WTC11 (cell line): ENCODE measurements at regions not wholly inside any gene's neighbourhood (a gene's known extent, or its start where the extent isn't known, plus 50 kb on each side); places are given as distances from the start of the nearest gene placed in this dataset.

Source experiments
- ATAC-seq: fragments of 200-7000 bp; cut with Tn5 transposase; 2 replicates; pipeline ENCODE4 v1.10.0; 2021; ENCODE audit warnings: mild to moderate bottlenecking, moderate library complexity
- CTCF ChIA-PET: fragments of 300-600 bp; sonication (Branson Sonifier 250); formaldehyde crosslinking; loops from one replicate; lab custom pipeline; 2021; ENCODE audit warnings: antibody characterized with exemption; lab: Charles Lee
- POLR2A ChIA-PET: fragments of 350-600 bp; sonication (Branson Sonifier 250); formaldehyde crosslinking; loops from one replicate; lab custom pipeline; 2021; ENCODE audit warnings: antibody characterized with exemption; lab: Charles Lee
- DNase-seq: peaks from one replicate; pipeline ENCODE4 v3.0.0; 2021; ENCODE audit warnings: low spot score
- H3K27ac Mint-ChIP-seq: 2 replicates; pipeline ENCODE4 v1.8.0; 2021; ENCODE audit warnings: mixed read lengths
- H3K27me3 Mint-ChIP-seq: 2 replicates; pipeline ENCODE4 v1.8.0; 2021; ENCODE audit warnings: low read depth, mild to moderate bottlenecking, moderate library complexity, mixed read lengths
- H3K36me3 Mint-ChIP-seq: 2 replicates; pipeline ENCODE4 v1.8.0; 2021; ENCODE audit warnings: mixed read lengths
- H3K4me1 Mint-ChIP-seq: 2 replicates; pipeline ENCODE4 v1.8.0; 2022; ENCODE audit warnings: mixed read lengths
- H3K4me3 Mint-ChIP-seq: 2 replicates; pipeline ENCODE4 v1.8.0; 2021; ENCODE audit warnings: mild to moderate bottlenecking, moderate library complexity, mixed read lengths
- H3K9me3 Mint-ChIP-seq: 2 replicates; pipeline ENCODE4 v1.8.0; 2021; ENCODE audit warnings: mixed read lengths
- AFF4 ChIP-seq: sonication (generic); formaldehyde crosslinking; IDR thresholded peaks from 2 replicates; pipeline ENCODE4 v1.8.1; 2023; ENCODE audit warnings: mild to moderate bottlenecking, missing genetic modification reagents, borderline replicate concordance
- CBFB ChIP-seq: sonication (generic); formaldehyde crosslinking; IDR thresholded peaks from 2 replicates; pipeline ENCODE4 v1.8.1; 2022; ENCODE audit warnings: mild to moderate bottlenecking, low read depth, missing genetic modification reagents
- ELF4 ChIP-seq: sonication (generic); formaldehyde crosslinking; IDR thresholded peaks from 2 replicates; pipeline ENCODE4 v1.8.1; 2022; ENCODE audit warnings: low read depth, mild to moderate bottlenecking, moderate library complexity, missing genetic modification reagents
- FOXK1 ChIP-seq: sonication (generic); formaldehyde crosslinking; IDR thresholded peaks from 2 replicates; pipeline ENCODE4 v1.8.0; 2022; ENCODE audit warnings: mild to moderate bottlenecking, moderate library complexity, missing genetic modification reagents
- GABPB1 ChIP-seq: sonication (generic); formaldehyde crosslinking; IDR thresholded peaks from 2 replicates; pipeline ENCODE4 v1.8.1; 2023; ENCODE audit warnings: mild to moderate bottlenecking, missing genetic modification reagents
- HMGA2 ChIP-seq: fragments of 250-450 bp; sonication (Bioruptor Pico); IDR thresholded peaks from 2 replicates; pipeline ENCODE4 v1.4.0; 2021; ENCODE audit warnings: mild to moderate bottlenecking, moderate library complexity
- NFE2L1 ChIP-seq: sonication (generic); formaldehyde crosslinking; IDR thresholded peaks from 2 replicates; pipeline ENCODE4 v1.8.1; 2023; ENCODE audit warnings: missing genetic modification reagents
- NFYB ChIP-seq: sonication (generic); formaldehyde crosslinking; conservative IDR thresholded peaks from 2 replicates; pipeline ENCODE4 v1.8.0; 2022; ENCODE audit warnings: low read depth, missing genetic modification reagents
- PREB ChIP-seq: sonication (generic); formaldehyde crosslinking; IDR thresholded peaks from 2 replicates; pipeline ENCODE4 v1.8.1; 2022; ENCODE audit warnings: mild to moderate bottlenecking, missing genetic modification reagents, moderate library complexity, borderline replicate concordance
- PRRX2 ChIP-seq: fragments of 250-450 bp; sonication (Bioruptor Pico); IDR thresholded peaks from 2 replicates; pipeline ENCODE4 v1.8.0; 2021; ENCODE audit warnings: mild to moderate bottlenecking
- RELA ChIP-seq: sonication (generic); formaldehyde crosslinking; IDR thresholded peaks from 2 replicates; pipeline ENCODE4 v1.8.1; 2022; ENCODE audit warnings: missing genetic modification reagents, mild to moderate bottlenecking, borderline replicate concordance
- SMAD4 ChIP-seq: sonication (generic); formaldehyde crosslinking; IDR thresholded peaks from 2 replicates; pipeline ENCODE4 v1.8.0; 2022; ENCODE audit warnings: mild to moderate bottlenecking, missing genetic modification reagents
- SP1 ChIP-seq: sonication (generic); formaldehyde crosslinking; conservative IDR thresholded peaks from 2 replicates; pipeline ENCODE4 v1.8.1; 2022; ENCODE audit warnings: missing genetic modification reagents
- TCF7 ChIP-seq: sonication (generic); formaldehyde crosslinking; IDR thresholded peaks from 2 replicates; pipeline ENCODE4 v1.8.0; 2022; ENCODE audit warnings: mild to moderate bottlenecking, low read depth, missing genetic modification reagents, moderate library complexity
- ZNF138 ChIP-seq: sonication (generic); formaldehyde crosslinking; conservative IDR thresholded peaks from 2 replicates; pipeline ENCODE4 v1.8.1; 2022; ENCODE audit warnings: mild to moderate bottlenecking, moderate library complexity, missing genetic modification reagents
- ZNF263 ChIP-seq: sonication (generic); formaldehyde crosslinking; IDR thresholded peaks from 2 replicates; pipeline ENCODE4 v1.8.1; 2022; ENCODE audit warnings: low read depth, mild to moderate bottlenecking, moderate library complexity, missing genetic modification reagents
- TF ChIP-seq, protein P1 (sequence below): sonication (generic); formaldehyde crosslinking; IDR thresholded peaks from 2 replicates; pipeline ENCODE4 v1.8.0; 2022; ENCODE audit warnings: mild to moderate bottlenecking, missing genetic modification reagents
- TF ChIP-seq, protein P2 (sequence below): sonication (generic); formaldehyde crosslinking; conservative IDR thresholded peaks from 2 replicates; pipeline ENCODE4 v1.8.1; 2022; ENCODE audit warnings: mild to moderate bottlenecking, missing genetic modification reagents
- TF ChIP-seq, protein P3 (sequence below): sonication (generic); formaldehyde crosslinking; IDR thresholded peaks from 2 replicates; pipeline ENCODE4 v1.8.0; 2023; ENCODE audit warnings: mild to moderate bottlenecking, missing genetic modification reagents
- TF ChIP-seq, protein P4 (sequence below): fragments of 250-450 bp; sonication (Bioruptor Pico); IDR thresholded peaks from 2 replicates; pipeline ENCODE4 v1.9.0; 2021; ENCODE audit warnings: mild to moderate bottlenecking
- TF ChIP-seq, protein P5 (sequence below): fragments of 250-450 bp; sonication (Bioruptor Pico); IDR thresholded peaks from 2 replicates; pipeline ENCODE4 v1.9.0; 2021; ENCODE audit warnings: moderate library complexity, mild to moderate bottlenecking, inconsistent platforms, borderline replicate concordance

- Mint-ChIP-seq H3K27ac (no peak overlapping the region), H3K27me3 (no peaks in the 10 kb centered on the region)
- POLR2A ChIA-PET = no interaction called here
Observed at GRCh38 chr9:96085491-96086143, 210.1 kb downstream of the ERCC6L2 start.

DNA sequence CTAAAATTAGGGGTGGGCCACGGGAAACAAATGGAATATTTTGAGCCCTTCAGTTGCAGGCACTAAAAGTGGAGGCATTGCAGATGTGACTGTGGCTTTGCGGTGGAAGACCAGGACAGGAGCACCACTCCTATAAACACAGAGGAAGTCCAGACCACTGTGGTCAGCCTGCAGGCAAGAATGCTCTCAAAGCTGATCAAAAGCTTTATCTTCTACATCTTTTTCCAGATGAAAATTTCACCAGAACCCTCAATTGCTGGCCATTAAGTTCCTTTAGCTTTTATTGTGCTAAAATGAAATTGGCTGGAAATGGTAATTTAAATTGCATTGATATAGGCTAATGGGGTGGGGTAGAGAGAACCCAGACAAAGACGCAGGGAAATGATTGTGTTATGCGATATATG is 208.8 kb downstream of the ERCC6L2 start:
- no peak overlapping the region for H3K27ac Mint-ChIP-seq
- ATAC-seq = no peak
- H3K27me3 Mint-ChIP-seq = no peaks in the 10 kb centered on the region
- CTCF ChIA-PET = no interaction called here
- POLR2A ChIA-PET = no interaction called here
- H3K36me3 Mint-ChIP-seq = no peaks in the 10 kb centered on the region
- no peak overlapping the region for H3K4me3 Mint-ChIP-seq
- no peaks in the 10 kb centered on the region for H3K9me3 Mint-ChIP-seq
- peaks cover 18% of the 10 kb centered on the region for H3K4me1 Mint-ChIP-seq
- no peak for DNase-seq
- TF ChIP-seq AFF4 (CRISPR knock-in tag) (no peak), PREB (no peak), SP1 (CRISPR knock-in tag) (no peak), SMAD4 (CRISPR knock-in tag) (no peak), ELF4 (no peak), RELA (CRISPR knock-in tag) (no peak), ZNF138 (CRISPR knock-in tag) (no peak), FOXK1 (CRISPR knock-in tag) (no peak), PRRX2 (CRISPR knock-in tag) (no peak), TCF7 (no peak), NFYB (no peak)
- TF ChIP-seq, protein P1, sequence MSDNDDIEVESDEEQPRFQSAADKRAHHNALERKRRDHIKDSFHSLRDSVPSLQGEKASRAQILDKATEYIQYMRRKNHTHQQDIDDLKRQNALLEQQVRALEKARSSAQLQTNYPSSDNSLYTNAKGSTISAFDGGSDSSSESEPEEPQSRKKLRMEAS (CRISPR knock-in tag) = no peak
- TF ChIP-seq, protein P2, sequence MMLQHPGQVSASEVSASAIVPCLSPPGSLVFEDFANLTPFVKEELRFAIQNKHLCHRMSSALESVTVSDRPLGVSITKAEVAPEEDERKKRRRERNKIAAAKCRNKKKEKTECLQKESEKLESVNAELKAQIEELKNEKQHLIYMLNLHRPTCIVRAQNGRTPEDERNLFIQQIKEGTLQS (CRISPR knock-in tag) = no peak
- TF ChIP-seq, protein P3, sequence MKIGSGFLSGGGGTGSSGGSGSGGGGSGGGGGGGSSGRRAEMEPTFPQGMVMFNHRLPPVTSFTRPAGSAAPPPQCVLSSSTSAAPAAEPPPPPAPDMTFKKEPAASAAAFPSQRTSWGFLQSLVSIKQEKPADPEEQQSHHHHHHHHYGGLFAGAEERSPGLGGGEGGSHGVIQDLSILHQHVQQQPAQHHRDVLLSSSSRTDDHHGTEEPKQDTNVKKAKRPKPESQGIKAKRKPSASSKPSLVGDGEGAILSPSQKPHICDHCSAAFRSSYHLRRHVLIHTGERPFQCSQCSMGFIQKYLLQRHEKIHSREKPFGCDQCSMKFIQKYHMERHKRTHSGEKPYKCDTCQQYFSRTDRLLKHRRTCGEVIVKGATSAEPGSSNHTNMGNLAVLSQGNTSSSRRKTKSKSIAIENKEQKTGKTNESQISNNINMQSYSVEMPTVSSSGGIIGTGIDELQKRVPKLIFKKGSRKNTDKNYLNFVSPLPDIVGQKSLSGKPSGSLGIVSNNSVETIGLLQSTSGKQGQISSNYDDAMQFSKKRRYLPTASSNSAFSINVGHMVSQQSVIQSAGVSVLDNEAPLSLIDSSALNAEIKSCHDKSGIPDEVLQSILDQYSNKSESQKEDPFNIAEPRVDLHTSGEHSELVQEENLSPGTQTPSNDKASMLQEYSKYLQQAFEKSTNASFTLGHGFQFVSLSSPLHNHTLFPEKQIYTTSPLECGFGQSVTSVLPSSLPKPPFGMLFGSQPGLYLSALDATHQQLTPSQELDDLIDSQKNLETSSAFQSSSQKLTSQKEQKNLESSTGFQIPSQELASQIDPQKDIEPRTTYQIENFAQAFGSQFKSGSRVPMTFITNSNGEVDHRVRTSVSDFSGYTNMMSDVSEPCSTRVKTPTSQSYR (CRISPR knock-in tag) = no peak

More at GRCh38 chr9:96085491-96086143, 210.1 kb downstream of the ERCC6L2 start:
- no peak for ATAC-seq
- Mint-ChIP-seq H3K4me3 (no peak overlapping the region), H3K36me3 (no peaks in the 10 kb centered on the region)
- CTCF ChIA-PET = no interaction called here
- TF ChIP-seq CBFB = no peak
- no peak for TF ChIP-seq NFE2L1 (CRISPR knock-in tag)
- no peak for TF ChIP-seq ZNF263 (CRISPR knock-in tag)
- TF ChIP-seq GABPB1 (CRISPR knock-in tag) = no peak
- no peak for TF ChIP-seq PRRX2 (CRISPR knock-in tag)
- no peak for TF ChIP-seq HMGA2 (CRISPR knock-in tag)
- TF ChIP-seq, protein P4, sequence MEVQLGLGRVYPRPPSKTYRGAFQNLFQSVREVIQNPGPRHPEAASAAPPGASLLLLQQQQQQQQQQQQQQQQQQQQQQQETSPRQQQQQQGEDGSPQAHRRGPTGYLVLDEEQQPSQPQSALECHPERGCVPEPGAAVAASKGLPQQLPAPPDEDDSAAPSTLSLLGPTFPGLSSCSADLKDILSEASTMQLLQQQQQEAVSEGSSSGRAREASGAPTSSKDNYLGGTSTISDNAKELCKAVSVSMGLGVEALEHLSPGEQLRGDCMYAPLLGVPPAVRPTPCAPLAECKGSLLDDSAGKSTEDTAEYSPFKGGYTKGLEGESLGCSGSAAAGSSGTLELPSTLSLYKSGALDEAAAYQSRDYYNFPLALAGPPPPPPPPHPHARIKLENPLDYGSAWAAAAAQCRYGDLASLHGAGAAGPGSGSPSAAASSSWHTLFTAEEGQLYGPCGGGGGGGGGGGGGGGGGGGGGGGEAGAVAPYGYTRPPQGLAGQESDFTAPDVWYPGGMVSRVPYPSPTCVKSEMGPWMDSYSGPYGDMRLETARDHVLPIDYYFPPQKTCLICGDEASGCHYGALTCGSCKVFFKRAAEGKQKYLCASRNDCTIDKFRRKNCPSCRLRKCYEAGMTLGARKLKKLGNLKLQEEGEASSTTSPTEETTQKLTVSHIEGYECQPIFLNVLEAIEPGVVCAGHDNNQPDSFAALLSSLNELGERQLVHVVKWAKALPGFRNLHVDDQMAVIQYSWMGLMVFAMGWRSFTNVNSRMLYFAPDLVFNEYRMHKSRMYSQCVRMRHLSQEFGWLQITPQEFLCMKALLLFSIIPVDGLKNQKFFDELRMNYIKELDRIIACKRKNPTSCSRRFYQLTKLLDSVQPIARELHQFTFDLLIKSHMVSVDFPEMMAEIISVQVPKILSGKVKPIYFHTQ = no peak
- no peak for TF ChIP-seq PREB
- TF ChIP-seq, protein P5, sequence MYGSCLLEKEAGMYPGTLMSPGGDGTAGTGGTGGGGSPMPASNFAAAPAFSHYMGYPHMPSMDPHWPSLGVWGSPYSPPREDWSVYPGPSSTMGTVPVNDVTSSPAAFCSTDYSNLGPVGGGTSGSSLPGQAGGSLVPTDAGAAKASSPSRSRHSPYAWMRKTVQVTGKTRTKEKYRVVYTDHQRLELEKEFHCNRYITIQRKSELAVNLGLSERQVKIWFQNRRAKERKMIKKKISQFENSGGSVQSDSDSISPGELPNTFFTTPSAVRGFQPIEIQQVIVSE (CRISPR knock-in tag) = no peak
- TF ChIP-seq, all 79 proteins: peak for 0
- no peak for DNase-seq
- peaks cover 2% of the 10 kb centered on the region for H3K9me3 Mint-ChIP-seq
- peaks cover 18% of the 10 kb centered on the region for H3K4me1 Mint-ChIP-seq
